LHCN-M2 (cell line): ENCODE measurements at regions not wholly inside any gene's neighbourhood (a gene's known extent, or its start where the extent isn't known, plus 50 kb on each side); places are given as distances from the start of the nearest gene placed in this dataset.
A peak's percentile ranks its signal among the peaks of the same experiment; 100 is the strongest.
"Not testable (repeated sequence)": the region's sequence is repeated elsewhere in the genome, so short reads cannot be mapped to it uniquely, and the experiment has no call there.

Experiments used
- DNase-seq: peaks from one replicate; pipeline ENCODE4 v3.0.0-alpha.2; 2012; ENCODE audit warnings: low read depth

- DNase-seq = no peak
Measured at GRCh38 chr4:114435116-114435515, 163.5 kb upstream of the UGT8 start.

- DNase-seq = no peak
Measured at GRCh38 chr4:114442856-114443255, 155.8 kb upstream of the UGT8 start.

GRCh38 chr4:114444211-114444610 lies 154.4 kb upstream of the UGT8 start:
- no peak for DNase-seq

GRCh38 chr4:114447963-114448516 lies 150.6 kb upstream of the UGT8 start:
- not testable (repeated sequence) for DNase-seq

- DNase-seq = no peak
Measured at GRCh38 chr4:114458728-114459127, 139.9 kb upstream of the UGT8 start.

GRCh38 chr4:114464726-114465272 lies 133.8 kb upstream of the UGT8 start:
- DNase-seq = no peak

- DNase-seq = no peak
Measured at GRCh38 chr4:114465766-114466165, 132.8 kb upstream of the UGT8 start.

- no peak for DNase-seq
Measured at GRCh38 chr4:114466299-114466698, 132.3 kb upstream of the UGT8 start.

GRCh38 chr4:114472269-114473032 lies 126.2 kb upstream of the UGT8 start:
- DNase-seq = peak; percentile 13

- no peak for DNase-seq
Measured at GRCh38 chr4:114474188-114474800, 124.3 kb upstream of the UGT8 start.

GRCh38 chr4:114476310-114476709 lies 122.3 kb upstream of the UGT8 start:
- DNase-seq = no peak

- DNase-seq = no peak
Measured at GRCh38 chr4:114479595-114479994, 119.0 kb upstream of the UGT8 start.

GRCh38 chr4:114481856-114482255 lies 116.8 kb upstream of the UGT8 start:
- DNase-seq = no peak

- DNase-seq = no peak
Measured at GRCh38 chr4:114487101-114487500, 111.5 kb upstream of the UGT8 start.

GRCh38 chr4:114488301-114488982 lies 110.2 kb upstream of the UGT8 start:
- no peak for DNase-seq

- no peak for DNase-seq
Measured at GRCh38 chr4:114494246-114494803, 104.3 kb upstream of the UGT8 start.

- DNase-seq = no peak
Measured at GRCh38 chr4:114495471-114495928, 103.1 kb upstream of the UGT8 start.

GRCh38 chr4:114497116-114497515 lies 101.5 kb upstream of the UGT8 start:
- no peak for DNase-seq

GRCh38 chr4:114509340-114509739 lies 89.3 kb upstream of the UGT8 start:
- no peak for DNase-seq

GRCh38 chr4:114512595-114513295 lies 85.9 kb upstream of the UGT8 start:
- no peak for DNase-seq

GRCh38 chr4:114519368-114519767 lies 79.2 kb upstream of the UGT8 start:
- DNase-seq = no peak
